ENCODE measurements at regions not wholly inside any gene's neighbourhood (a gene's known extent, or its start where the extent isn't known, plus 50 kb on each side); places are given as distances from the start of the nearest gene placed in this dataset.
"Not testable (repeated sequence)": the region's sequence is repeated elsewhere in the genome, so short reads cannot be mapped to it uniquely, and the experiment has no call there.

GRCh38 chr3:15977598-15978232, 179.9 kb upstream of the ANKRD28 start:
- Mint-ChIP-seq H3K9me3 (no peaks in the 10 kb centered on the region), H3K27ac (no peak overlapping the region), H3K27me3 (peaks cover 7% of the 10 kb centered on the region), H3K4me3 (no peak overlapping the region), H3K36me3 (ENCODE audit: low read depth) (no peaks in the 10 kb centered on the region), H3K4me1 (ENCODE audit: low read depth) (peaks cover 19% of the 10 kb centered on the region)
- intact Hi-C loops (cut with micrococcal nuclease) = no loop called here

GRCh38 chr3:15978801-15979200, 181.0 kb upstream of the ANKRD28 start:
- Mint-ChIP-seq H3K4me1 (ENCODE audit: low read depth) (peaks cover 21% of the 10 kb centered on the region), H3K27ac (no peak overlapping the region), H3K4me3 (no peak overlapping the region), H3K36me3 (ENCODE audit: low read depth) (no peaks in the 10 kb centered on the region), H3K27me3 (peaks cover 7% of the 10 kb centered on the region), H3K9me3 (no peaks in the 10 kb centered on the region)
- intact Hi-C loops (cut with micrococcal nuclease) = no loop called here

- Mint-ChIP-seq H3K4me3 (no peak overlapping the region), H3K27ac (no peak overlapping the region), H3K27me3 (peaks cover 6% of the 10 kb centered on the region), H3K4me1 (ENCODE audit: low read depth) (peaks cover 14% of the 10 kb centered on the region), H3K36me3 (ENCODE audit: low read depth) (no peaks in the 10 kb centered on the region), H3K9me3 (no peaks in the 10 kb centered on the region)
- intact Hi-C loops (cut with micrococcal nuclease) = no loop called here
Observed at GRCh38 chr3:15979495-15979894, 181.7 kb upstream of the ANKRD28 start.

- no peak overlapping the region for H3K4me3 Mint-ChIP-seq
- H3K27ac Mint-ChIP-seq = no peak overlapping the region
- H3K27me3 Mint-ChIP-seq = peaks cover 5% of the 10 kb centered on the region
- no peaks in the 10 kb centered on the region for H3K9me3 Mint-ChIP-seq
- H3K36me3 Mint-ChIP-seq (ENCODE audit: low read depth) = no peaks in the 10 kb centered on the region
- intact Hi-C loops (cut with micrococcal nuclease) = no loop called here
- H3K4me1 Mint-ChIP-seq (ENCODE audit: low read depth) = peaks cover 11% of the 10 kb centered on the region
Observed at GRCh38 chr3:15979900-15980299, 182.1 kb upstream of the ANKRD28 start.

GRCh38 chr3:15982243-15982642, 184.5 kb upstream of the ANKRD28 start:
- Mint-ChIP-seq H3K27me3 (peaks cover 4% of the 10 kb centered on the region), H3K4me3 (no peak overlapping the region), H3K4me1 (ENCODE audit: low read depth) (peaks cover 11% of the 10 kb centered on the region), H3K9me3 (peaks cover 4% of the 10 kb centered on the region), H3K27ac (no peak overlapping the region), H3K36me3 (ENCODE audit: low read depth) (no peaks in the 10 kb centered on the region)
- intact Hi-C loops (cut with micrococcal nuclease) = no loop called here

- peaks cover 2% of the 10 kb centered on the region for H3K27me3 Mint-ChIP-seq
- peaks cover 9% of the 10 kb centered on the region for H3K9me3 Mint-ChIP-seq
- intact Hi-C loops (cut with micrococcal nuclease) = no loop called here
- H3K4me3 Mint-ChIP-seq = no peak overlapping the region
- no peak overlapping the region for H3K27ac Mint-ChIP-seq
- H3K4me1 Mint-ChIP-seq (ENCODE audit: low read depth) = peaks cover 11% of the 10 kb centered on the region
- H3K36me3 Mint-ChIP-seq (ENCODE audit: low read depth) = no peaks in the 10 kb centered on the region
Observed at GRCh38 chr3:15982667-15983196, 185.0 kb upstream of the ANKRD28 start.

GRCh38 chr3:15983232-15983631, 185.5 kb upstream of the ANKRD28 start:
- Mint-ChIP-seq H3K9me3 (peaks cover 9% of the 10 kb centered on the region), H3K4me3 (no peak overlapping the region), H3K36me3 (ENCODE audit: low read depth) (no peaks in the 10 kb centered on the region), H3K27ac (no peak overlapping the region), H3K27me3 (no peaks in the 10 kb centered on the region), H3K4me1 (ENCODE audit: low read depth) (peaks cover 11% of the 10 kb centered on the region)
- intact Hi-C loops (cut with micrococcal nuclease) = no loop called here

- Mint-ChIP-seq H3K27me3 (no peaks in the 10 kb centered on the region), H3K4me1 (ENCODE audit: low read depth) (peaks cover 11% of the 10 kb centered on the region), H3K4me3 (no peak overlapping the region), H3K36me3 (ENCODE audit: low read depth) (no peaks in the 10 kb centered on the region), H3K9me3 (peaks cover 13% of the 10 kb centered on the region), H3K27ac (no peak overlapping the region)
- intact Hi-C loops (cut with micrococcal nuclease) = no loop called here
Observed at GRCh38 chr3:15983693-15984092, 185.9 kb upstream of the ANKRD28 start.

- intact Hi-C loops (cut with micrococcal nuclease) = no loop called here
- H3K9me3 Mint-ChIP-seq = peaks cover 20% of the 10 kb centered on the region
- H3K27ac Mint-ChIP-seq = no peak overlapping the region
- no peaks in the 10 kb centered on the region for H3K36me3 Mint-ChIP-seq (ENCODE audit: low read depth)
- H3K4me1 Mint-ChIP-seq (ENCODE audit: low read depth) = no peaks in the 10 kb centered on the region
- H3K27me3 Mint-ChIP-seq = no peaks in the 10 kb centered on the region
- no peak overlapping the region for H3K4me3 Mint-ChIP-seq
Observed at GRCh38 chr3:15989419-15989818, 185.1 kb upstream of the GALNT15 start.

- H3K36me3 Mint-ChIP-seq (ENCODE audit: low read depth); H3K4me1 Mint-ChIP-seq (ENCODE audit: low read depth); intact Hi-C loops (cut with micrococcal nuclease); H3K4me3 Mint-ChIP-seq; H3K27ac Mint-ChIP-seq; H3K27me3 Mint-ChIP-seq: not testable (repeated sequence)
- H3K9me3 Mint-ChIP-seq = peaks cover 14% of the 10 kb centered on the region
Observed at GRCh38 chr3:15993660-15994059, 180.8 kb upstream of the GALNT15 start.

GRCh38 chr3:15996496-15996895, 178.0 kb upstream of the GALNT15 start:
- H3K27me3 Mint-ChIP-seq; H3K36me3 Mint-ChIP-seq (ENCODE audit: low read depth); H3K4me1 Mint-ChIP-seq (ENCODE audit: low read depth); intact Hi-C loops (cut with micrococcal nuclease); H3K4me3 Mint-ChIP-seq; H3K9me3 Mint-ChIP-seq; H3K27ac Mint-ChIP-seq: not testable (repeated sequence)

- H3K36me3 Mint-ChIP-seq (ENCODE audit: low read depth) = no peaks in the 10 kb centered on the region
- no peaks in the 10 kb centered on the region for H3K27me3 Mint-ChIP-seq
Observed at GRCh38 chr3:15997274-15997943, 177.1 kb upstream of the GALNT15 start.

GRCh38 chr3:15998911-15999310, 175.6 kb upstream of the GALNT15 start:
- Mint-ChIP-seq H3K27me3 (no peaks in the 10 kb centered on the region), H3K9me3 (peaks cover 7% of the 10 kb centered on the region), H3K4me1 (ENCODE audit: low read depth) (no peaks in the 10 kb centered on the region), H3K27ac (no peak overlapping the region), H3K36me3 (ENCODE audit: low read depth) (no peaks in the 10 kb centered on the region), H3K4me3 (no peak overlapping the region)
- intact Hi-C loops (cut with micrococcal nuclease) = no loop called here

More at GRCh38 chr3:15997274-15997943, 177.1 kb upstream of the GALNT15 start:
- intact Hi-C loops (cut with micrococcal nuclease) = no loop called here
- H3K9me3 Mint-ChIP-seq = peaks cover 7% of the 10 kb centered on the region
- no peaks in the 10 kb centered on the region for H3K4me1 Mint-ChIP-seq (ENCODE audit: low read depth)
- H3K4me3 Mint-ChIP-seq = no peak overlapping the region
- no peak overlapping the region for H3K27ac Mint-ChIP-seq

- Mint-ChIP-seq H3K4me1 (ENCODE audit: low read depth) (no peaks in the 10 kb centered on the region), H3K27ac (no peak overlapping the region), H3K27me3 (no peaks in the 10 kb centered on the region), H3K4me3 (no peak overlapping the region), H3K9me3 (peaks cover 9% of the 10 kb centered on the region), H3K36me3 (ENCODE audit: low read depth) (no peaks in the 10 kb centered on the region)
- intact Hi-C loops (cut with micrococcal nuclease) = no loop called here
Observed at GRCh38 chr3:16004812-16005211, 169.7 kb upstream of the GALNT15 start.

- Mint-ChIP-seq H3K27ac (no peak overlapping the region), H3K4me1 (ENCODE audit: low read depth) (no peaks in the 10 kb centered on the region), H3K27me3 (no peaks in the 10 kb centered on the region), H3K36me3 (ENCODE audit: low read depth) (no peaks in the 10 kb centered on the region), H3K4me3 (no peak overlapping the region), H3K9me3 (peaks cover 9% of the 10 kb centered on the region)
- intact Hi-C loops (cut with micrococcal nuclease) = no loop called here
Observed at GRCh38 chr3:16011376-16011775, 163.1 kb upstream of the GALNT15 start.
